Prostate gland (tissue), 2 donors: ENCODE measurements at regions not wholly inside any gene's neighbourhood (a gene's known extent, or its start where the extent isn't known, plus 50 kb on each side); places are given as distances from the start of the nearest gene placed in this dataset.

Experiments
- POLR2A ChIP-seq: fragments of 450-650 bp; IDR thresholded peaks from one replicate; pipeline ENCODE4 v1.6.1; 2016; ENCODE audit warnings: antibody characterized with exemption, mild to moderate bottlenecking
- TF ChIP-seq, protein P1 (sequence below), 4 experiments: fragments of 200-600 bp in 2 of 4; fragments of 450-650 bp in 2 of 4; sonication (generic) in 2 of 4; IDR thresholded peaks; 1 replicate in 3 of 4; 2 replicates in 1 of 4; pipeline ENCODE4 v1.5.1; 2016 to 2019; ENCODE audit warnings: antibody characterized with exemption in 4 of 4, mild to moderate bottlenecking in 2 of 4, moderate library complexity in 2 of 4

- TF ChIP-seq, protein P1, sequence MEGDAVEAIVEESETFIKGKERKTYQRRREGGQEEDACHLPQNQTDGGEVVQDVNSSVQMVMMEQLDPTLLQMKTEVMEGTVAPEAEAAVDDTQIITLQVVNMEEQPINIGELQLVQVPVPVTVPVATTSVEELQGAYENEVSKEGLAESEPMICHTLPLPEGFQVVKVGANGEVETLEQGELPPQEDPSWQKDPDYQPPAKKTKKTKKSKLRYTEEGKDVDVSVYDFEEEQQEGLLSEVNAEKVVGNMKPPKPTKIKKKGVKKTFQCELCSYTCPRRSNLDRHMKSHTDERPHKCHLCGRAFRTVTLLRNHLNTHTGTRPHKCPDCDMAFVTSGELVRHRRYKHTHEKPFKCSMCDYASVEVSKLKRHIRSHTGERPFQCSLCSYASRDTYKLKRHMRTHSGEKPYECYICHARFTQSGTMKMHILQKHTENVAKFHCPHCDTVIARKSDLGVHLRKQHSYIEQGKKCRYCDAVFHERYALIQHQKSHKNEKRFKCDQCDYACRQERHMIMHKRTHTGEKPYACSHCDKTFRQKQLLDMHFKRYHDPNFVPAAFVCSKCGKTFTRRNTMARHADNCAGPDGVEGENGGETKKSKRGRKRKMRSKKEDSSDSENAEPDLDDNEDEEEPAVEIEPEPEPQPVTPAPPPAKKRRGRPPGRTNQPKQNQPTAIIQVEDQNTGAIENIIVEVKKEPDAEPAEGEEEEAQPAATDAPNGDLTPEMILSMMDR (IDR thresholded peaks at IDR 0.05) = no peak
- no peak for TF ChIP-seq POLR2A
Measured at GRCh38 chr1:30290581-30290980, 432.8 kb downstream of the MATN1 start.
